ENCODE measurements at regions not wholly inside any gene's neighbourhood (a gene's known extent, or its start where the extent isn't known, plus 50 kb on each side); places are given as distances from the start of the nearest gene placed in this dataset.

- no peak overlapping the region for H3K27ac Mint-ChIP-seq
- TF ChIP-seq CTCF (IDR thresholded peaks at IDR 0.05) = no peak
- H3K4me3 Mint-ChIP-seq = no peak overlapping the region
- DNase-seq = no peak
- H3K36me3 Mint-ChIP-seq (ENCODE audit: low read depth) = no peaks in the 10 kb centered on the region
- no peaks in the 10 kb centered on the region for H3K4me1 Mint-ChIP-seq
- ChIA-PET CTCF (no interaction called here), POLR2A (no interaction called here)
- H3K27me3 Mint-ChIP-seq = no peaks in the 10 kb centered on the region
- intact Hi-C loops (cut with micrococcal nuclease) = no loop called here
- H3K9me3 Mint-ChIP-seq = no peaks in the 10 kb centered on the region
- no peak for ATAC-seq (ENCODE audit: low read depth)
These were observed 221.1 kb upstream of the TMTC4 start for GRCh38 chr13:100895651-100896050.

GRCh38 chr13:100892981-100893380 is 218.4 kb upstream of the TMTC4 start:
- no peaks in the 10 kb centered on the region for H3K36me3 Mint-ChIP-seq (ENCODE audit: low read depth)
- no peak for TF ChIP-seq CTCF (IDR thresholded peaks at IDR 0.05)
- H3K9me3 Mint-ChIP-seq = peaks cover under 1% of the 10 kb centered on the region
- ATAC-seq (ENCODE audit: low read depth) = no peak
- H3K4me1 Mint-ChIP-seq = no peaks in the 10 kb centered on the region
- no peaks in the 10 kb centered on the region for H3K27me3 Mint-ChIP-seq
- CTCF ChIA-PET = no interaction called here
- intact Hi-C loops (cut with micrococcal nuclease) = no loop called here
- POLR2A ChIA-PET = no interaction called here
- H3K4me3 Mint-ChIP-seq = no peak overlapping the region
- DNase-seq = no peak
- H3K27ac Mint-ChIP-seq = no peak overlapping the region

- intact Hi-C loops (cut with micrococcal nuclease) = no loop called here
- ATAC-seq (ENCODE audit: low read depth) (no peak), DNase-seq (no peak)
- no peaks in the 10 kb centered on the region for H3K4me1 Mint-ChIP-seq
- H3K9me3 Mint-ChIP-seq = peaks cover 2% of the 10 kb centered on the region
- H3K27me3 Mint-ChIP-seq = no peaks in the 10 kb centered on the region
- no peak for TF ChIP-seq CTCF (IDR thresholded peaks at IDR 0.05)
- CTCF ChIA-PET = no interaction called here
- no peaks in the 10 kb centered on the region for H3K36me3 Mint-ChIP-seq (ENCODE audit: low read depth)
- H3K27ac Mint-ChIP-seq = no peak overlapping the region
- H3K4me3 Mint-ChIP-seq = no peak overlapping the region
- POLR2A ChIA-PET = no interaction called here
These were observed 216.1 kb upstream of the TMTC4 start for GRCh38 chr13:100890645-100891044.

GRCh38 chr13:100887729-100888151 is 213.1 kb upstream of the TMTC4 start:
- no peak overlapping the region for H3K4me3 Mint-ChIP-seq
- H3K4me1 Mint-ChIP-seq = no peaks in the 10 kb centered on the region
- no peak for ATAC-seq (ENCODE audit: low read depth)
- no peaks in the 10 kb centered on the region for H3K36me3 Mint-ChIP-seq (ENCODE audit: low read depth)
- intact Hi-C loops (cut with micrococcal nuclease) = no loop called here
- ChIA-PET CTCF (no interaction called here), POLR2A (no interaction called here)
- TF ChIP-seq CTCF (IDR thresholded peaks at IDR 0.05) = no peak
- no peak overlapping the region for H3K27ac Mint-ChIP-seq
- H3K27me3 Mint-ChIP-seq = no peaks in the 10 kb centered on the region
- DNase-seq = no peak
- peaks cover 2% of the 10 kb centered on the region for H3K9me3 Mint-ChIP-seq

- no peak for ATAC-seq (ENCODE audit: low read depth)
- Mint-ChIP-seq H3K27ac (no peak overlapping the region), H3K36me3 (ENCODE audit: low read depth) (no peaks in the 10 kb centered on the region), H3K4me3 (no peak overlapping the region), H3K27me3 (no peaks in the 10 kb centered on the region), H3K9me3 (peaks cover 2% of the 10 kb centered on the region), H3K4me1 (no peaks in the 10 kb centered on the region)
- POLR2A ChIA-PET = no interaction called here
- CTCF ChIA-PET = interaction anchor here (1.2 kb wide), 1 partner anchor 311 kb away, joined by 3 read pairs; no protein-coding TSS in a partner anchor
- intact Hi-C loops (cut with micrococcal nuclease) = no loop called here
- no peak for DNase-seq
- no peak for TF ChIP-seq CTCF (IDR thresholded peaks at IDR 0.05)
These were observed 208.9 kb upstream of the TMTC4 start for GRCh38 chr13:100883453-100883852.

Data from activated B cell treated with CpG ODN at 0.5 μM for 24 hours (primary cell).